Upper lobe of left lung (tissue), 6 donors: ENCODE measurements at regions not wholly inside any gene's neighbourhood (a gene's known extent, or its start where the extent isn't known, plus 50 kb on each side); places are given as distances from the start of the nearest gene placed in this dataset.

Experiments
- ATAC-seq, 2 donors: fragments of 200-7000 bp; cut with Tn5 transposase; one replicate each; pipeline ENCODE4 v1.9.1; 2022; ENCODE audit warnings: mild to moderate bottlenecking in 2 of 2, moderate library complexity in 2 of 2; ENCODE audit not compliant: low FRiP score in 2 of 2
- DNase-seq, 2 donors: peaks; one replicate each; pipeline ENCODE4 v3.0.0-alpha.2; 2019 to 2020
- H3K27ac ChIP-seq, 4 donors: fragments of 200-600 bp; sonication (generic); one replicate each; pipeline ENCODE4 v1.5.1; 2016 to 2019
- H3K27me3 ChIP-seq, 4 donors: fragments of 200-600 bp; sonication (generic); one replicate each; pipeline ENCODE4 v1.5.1; 2017 to 2019
- H3K36me3 ChIP-seq, 4 donors: fragments of 200-600 bp; sonication (generic); one replicate each; pipeline ENCODE4 v1.5.1; 2016 to 2019
- H3K4me1 ChIP-seq, 4 donors: fragments of 200-600 bp; sonication (generic); one replicate each; pipeline ENCODE4 v1.5.1; 2018 to 2019
- H3K4me3 ChIP-seq, 4 donors: fragments of 200-600 bp; sonication (generic); one replicate each; pipeline ENCODE4 v1.5.1; 2017 to 2019; ENCODE audit warnings: mild to moderate bottlenecking in 2 of 4, moderate library complexity in 1 of 4
- H3K9me3 ChIP-seq, 4 donors: fragments of 200-600 bp; sonication (generic); one replicate each; pipeline ENCODE4 v1.5.1; 2018 to 2019
- CTCF ChIP-seq, 6 experiments: fragments of 450-650 bp in 4 of 6; fragments of 200-600 bp in 2 of 6; sonication (generic) in 2 of 6; IDR thresholded peaks; one replicate each; pipeline ENCODE4 v1.5.1; 2016 to 2019; ENCODE audit warnings: antibody characterized with exemption in 6 of 6
- EP300 ChIP-seq, 4 donors: sonication (generic); formaldehyde crosslinking; IDR thresholded peaks; one replicate each; pipeline ENCODE4 v1.5.1; 2017; ENCODE audit warnings: antibody characterized with exemption in 4 of 4, control low read depth in 2 of 4
- POLR2A ChIP-seq, 4 donors: fragments of 450-650 bp; IDR thresholded peaks; one replicate each; pipeline ENCODE4 v1.5.1; 2016 to 2017; ENCODE audit warnings: antibody characterized with exemption in 4 of 4, mild to moderate bottlenecking in 2 of 4
- POLR2AphosphoS5 ChIP-seq, 2 donors: sonication (generic); formaldehyde crosslinking; IDR thresholded peaks; one replicate each; pipeline ENCODE4 v1.5.1; 2017; ENCODE audit warnings: antibody characterized with exemption in 2 of 2
- WGBS, 2 donors: methylation state at CpG; one replicate each; pipeline ENCODE4 v1.1.5; 2017 to 2018; 5-methylcytosine and 5-hydroxymethylcytosine counted together
- donor health status: DM: no; HTN: no; CAD: no; lungs with moderate emphysema.
- donor health status: DM: no; HTN: yes; CAD: no; lungs with severe emphysema.

- TF ChIP-seq EP300 (IDR thresholded peaks at IDR 0.05) (no peak), POLR2A (IDR thresholded peaks at IDR 0.05) (no peak), CTCF (IDR thresholded peaks at IDR 0.05) (no peak), POLR2AphosphoS5 (IDR thresholded peaks at IDR 0.05) (no peak)
- WGBS, 2 donors, result 83 to 89% methylated on average over 5 of the region's 5 CpGs
- no peak for ATAC-seq
- H3K36me3 ChIP-seq, result no peaks in the 10 kb centered on the region
- DNase-seq, result no peak
- no peaks in the 10 kb centered on the region for H3K9me3 ChIP-seq
- H3K4me3 ChIP-seq, result no peak overlapping the region
- H3K27ac ChIP-seq, result no peak overlapping the region
- no peaks in the 10 kb centered on the region for H3K4me1 ChIP-seq
- H3K27me3 ChIP-seq, result no peaks in the 10 kb centered on the region
Measured at GRCh38 chr20:52818491-52818890, 153.7 kb upstream of the TSHZ2 start.

- 80 to 91% methylated on average over 3 of the region's 3 CpGs for WGBS, 2 donors
- TF ChIP-seq CTCF (IDR thresholded peaks at IDR 0.05) (no peak), POLR2A (IDR thresholded peaks at IDR 0.05) (no peak), EP300 (IDR thresholded peaks at IDR 0.05) (no peak), POLR2AphosphoS5 (IDR thresholded peaks at IDR 0.05) (no peak)
- Histone ChIP-seq H3K9me3 (no peaks in the 10 kb centered on the region), H3K4me3 (no peak overlapping the region), H3K4me1 (no peaks in the 10 kb centered on the region), H3K27me3 (no peaks in the 10 kb centered on the region), H3K36me3 (no peaks in the 10 kb centered on the region), H3K27ac (no peak overlapping the region)
- ATAC-seq (no peak), DNase-seq (no peak)
Measured at GRCh38 chr20:52817981-52818380, 154.2 kb upstream of the TSHZ2 start.

GRCh38 chr20:52817511-52817910 is 154.6 kb upstream of the TSHZ2 start:
- H3K27ac ChIP-seq, result no peak overlapping the region
- ATAC-seq, result no peak
- H3K4me3 ChIP-seq, result no peak overlapping the region
- no peaks in the 10 kb centered on the region for H3K4me1 ChIP-seq
- no peaks in the 10 kb centered on the region for H3K9me3 ChIP-seq
- TF ChIP-seq POLR2A (IDR thresholded peaks at IDR 0.05) (no peak), CTCF (IDR thresholded peaks at IDR 0.05) (no peak), EP300 (IDR thresholded peaks at IDR 0.05) (no peak), POLR2AphosphoS5 (IDR thresholded peaks at IDR 0.05) (no peak)
- H3K36me3 ChIP-seq, result no peaks in the 10 kb centered on the region
- no peaks in the 10 kb centered on the region for H3K27me3 ChIP-seq
- 71 to 79% methylated on average over 1 of the region's 1 CpG for WGBS, 2 donors
- DNase-seq, result no peak

- no peaks in the 10 kb centered on the region for H3K27me3 ChIP-seq
- no peaks in the 10 kb centered on the region for H3K4me1 ChIP-seq
- H3K36me3 ChIP-seq, result no peaks in the 10 kb centered on the region
- WGBS, 2 donors, result 56 to 84% methylated on average over 2 of the region's 2 CpGs
- TF ChIP-seq POLR2AphosphoS5 (IDR thresholded peaks at IDR 0.05) (no peak), CTCF (IDR thresholded peaks at IDR 0.05) (no peak), POLR2A (IDR thresholded peaks at IDR 0.05) (no peak), EP300 (IDR thresholded peaks at IDR 0.05) (no peak)
- DNase-seq, result no peak
- no peak for ATAC-seq
- H3K9me3 ChIP-seq, result no peaks in the 10 kb centered on the region
- no peak overlapping the region for H3K4me3 ChIP-seq
- H3K27ac ChIP-seq, result no peak overlapping the region
Measured at GRCh38 chr20:52814371-52814770, 157.8 kb upstream of the TSHZ2 start.

- Histone ChIP-seq H3K27ac (no peak overlapping the region), H3K4me1 (no peaks in the 10 kb centered on the region), H3K27me3 (no peaks in the 10 kb centered on the region), H3K36me3 (no peaks in the 10 kb centered on the region), H3K4me3 (no peak overlapping the region), H3K9me3 (no peaks in the 10 kb centered on the region)
- ATAC-seq (no peak), DNase-seq (no peak)
- 88 to 95% methylated on average over 4 of the region's 4 CpGs for WGBS, 2 donors
- TF ChIP-seq POLR2AphosphoS5 (IDR thresholded peaks at IDR 0.05), result no peak
- no peak for TF ChIP-seq EP300 (IDR thresholded peaks at IDR 0.05)
- TF ChIP-seq CTCF (IDR thresholded peaks at IDR 0.05), result no peak
- no peak for TF ChIP-seq POLR2A (IDR thresholded peaks at IDR 0.05)
Measured at GRCh38 chr20:52812231-52812847, 159.8 kb upstream of the TSHZ2 start.
